Liver (tissue), 8 donors: ENCODE measurements at regions not wholly inside any gene's neighbourhood (a gene's known extent, or its start where the extent isn't known, plus 50 kb on each side); places are given as distances from the start of the nearest gene placed in this dataset.

Experiments used
- DNase-seq: peaks from one replicate; pipeline ENCODE4 v3.0.0-alpha.2; 2017; ENCODE audit warnings: low spot score
- H3K27ac ChIP-seq, 2 donors: one replicate each; pipeline ENCODE4 v1.7.0; 2013; ENCODE audit warnings: inconsistent platforms in 2 of 2, low read length in 2 of 2, control low read depth in 1 of 2, low read depth in 1 of 2, mild to moderate bottlenecking in 1 of 2
- H3K27me3 ChIP-seq, 4 donors: one replicate each; pipeline versions ENCODE4 v1.6.1 to v1.7.0; 2013; ENCODE audit warnings: low read length in 3 of 4, inconsistent platforms in 1 of 4, mild to moderate bottlenecking in 1 of 4, moderate library complexity in 1 of 4; ENCODE audit not compliant: control insufficient read depth in 4 of 4, insufficient read depth in 4 of 4
- H3K36me3 ChIP-seq, 4 donors: one replicate each; pipeline versions ENCODE4 v1.6.1 to v1.7.0; 2013; ENCODE audit warnings: low read length in 3 of 4, mild to moderate bottlenecking in 3 of 4, low read depth in 1 of 4, moderate library complexity in 1 of 4; ENCODE audit not compliant: control insufficient read depth in 4 of 4, insufficient read depth in 3 of 4
- H3K4me1 ChIP-seq, 4 donors: one replicate each; pipeline versions ENCODE4 v1.6.1 to v1.7.0; 2013; ENCODE audit warnings: low read length in 3 of 4, mild to moderate bottlenecking in 3 of 4, moderate library complexity in 1 of 4; ENCODE audit not compliant: control insufficient read depth in 4 of 4, insufficient read depth in 4 of 4
- H3K4me3 ChIP-seq, 3 donors: one replicate each; pipeline versions ENCODE4 v1.6.1 to v1.7.0; 2013; ENCODE audit warnings: low read length in 3 of 3, control low read depth in 1 of 3, low read depth in 1 of 3, mild to moderate bottlenecking in 1 of 3
- H3K9ac ChIP-seq, 2 donors: one replicate each; pipeline ENCODE4 v1.7.0; 2013; ENCODE audit warnings: low read length in 2 of 2, mild to moderate bottlenecking in 2 of 2, moderate library complexity in 2 of 2, control low read depth in 1 of 2, low read depth in 1 of 2
- H3K9me3 ChIP-seq, 4 donors: one replicate each; pipeline versions ENCODE4 v1.6.1 to v1.7.0; 2013; ENCODE audit warnings: low read length in 3 of 4; ENCODE audit not compliant: control insufficient read depth in 4 of 4
- CTCF ChIP-seq: fragments of 150-350 bp; IDR thresholded peaks from 2 replicates; pipeline ENCODE4 v1.5.1; 2017; ENCODE audit warnings: improper control_type of control experiment, low read depth, low read length; ENCODE audit not compliant: missing input control
- EGR1 ChIP-seq, 2 donors: IDR thresholded peaks; 2 replicates each; pipeline ENCODE4 v1.6.1; 2016 to 2018; ENCODE audit warnings: antibody characterized with exemption in 2 of 2, low read depth in 2 of 2
- FOXA1 ChIP-seq: IDR thresholded peaks from 2 replicates; pipeline ENCODE4 v1.6.1; 2016; ENCODE audit warnings: antibody characterized with exemption
- FOXA2 ChIP-seq: IDR thresholded peaks from 2 replicates; pipeline ENCODE4 v1.6.1; 2016; ENCODE audit warnings: antibody characterized with exemption
- GABPA ChIP-seq, 2 donors: IDR thresholded peaks in 1 of 2; conservative IDR thresholded peaks in 1 of 2; 2 replicates each; pipeline ENCODE4 v1.6.1; 2016; ENCODE audit warnings: antibody characterized with exemption in 2 of 2, mild to moderate bottlenecking in 1 of 2, moderate library complexity in 1 of 2
- HNF4A ChIP-seq, 2 donors: conservative IDR thresholded peaks; 2 replicates each; pipeline ENCODE4 v1.6.1; 2016; ENCODE audit warnings: antibody characterized with exemption in 2 of 2, mild to moderate bottlenecking in 2 of 2
- HNF4G ChIP-seq: IDR thresholded peaks from 2 replicates; pipeline ENCODE4 v1.6.1; 2016; ENCODE audit warnings: antibody characterized with exemption
- JUND ChIP-seq, 2 donors: IDR thresholded peaks; 2 replicates each; pipeline ENCODE4 v1.6.1; 2016; ENCODE audit warnings: antibody characterized with exemption in 2 of 2
- MAX ChIP-seq: IDR thresholded peaks from 2 replicates; pipeline ENCODE4 v1.6.1; 2016; ENCODE audit warnings: antibody characterized with exemption
- NR2F2 ChIP-seq: IDR thresholded peaks from 2 replicates; pipeline ENCODE4 v1.6.1; 2016; ENCODE audit warnings: antibody characterized with exemption
- RAD21 ChIP-seq, 2 donors: IDR thresholded peaks; 2 replicates each; pipeline ENCODE4 v1.6.1; 2016; ENCODE audit warnings: antibody characterized with exemption in 2 of 2, mild to moderate bottlenecking in 2 of 2
- RXRA ChIP-seq, 2 donors: IDR thresholded peaks; 2 replicates each; pipeline ENCODE4 v1.6.1; 2017 to 2018; ENCODE audit warnings: antibody characterized with exemption in 2 of 2, mild to moderate bottlenecking in 1 of 2
- SP1 ChIP-seq: IDR thresholded peaks from 2 replicates; pipeline ENCODE4 v1.6.1; 2018; ENCODE audit warnings: antibody characterized with exemption, mild to moderate bottlenecking
- TAF1 ChIP-seq: conservative IDR thresholded peaks from 2 replicates; pipeline ENCODE4 v1.6.1; 2016; ENCODE audit warnings: antibody characterized with exemption, mild to moderate bottlenecking
- YY1 ChIP-seq: IDR thresholded peaks from 2 replicates; pipeline ENCODE4 v1.6.1; 2016; ENCODE audit warnings: antibody characterized with exemption, mild to moderate bottlenecking
- WGBS: extraction: QIAGEN DNeasy Blood & Tissue Kit; methylation state at CpG from one replicate; pipeline ENCODE4 v1.1.7; 2013; 5-methylcytosine and 5-hydroxymethylcytosine counted together
- TF ChIP-seq, protein P1 (sequence below): IDR thresholded peaks from 2 replicates; pipeline ENCODE4 v1.6.1; 2016; ENCODE audit warnings: antibody characterized with exemption
- TF ChIP-seq, protein P2 (sequence below): IDR thresholded peaks from 2 replicates; pipeline ENCODE4 v1.6.1; 2016; ENCODE audit warnings: antibody characterized with exemption
- TF ChIP-seq, protein P3 (sequence below): IDR thresholded peaks from 2 replicates; pipeline ENCODE4 v1.6.1; 2016; ENCODE audit warnings: antibody characterized with exemption, mild to moderate bottlenecking
- donor health status: healthy.
- donor health status: healthy.
- donor health status: healthy.
- donor health status: healthy.
- donor health status: healthy.

DNA sequence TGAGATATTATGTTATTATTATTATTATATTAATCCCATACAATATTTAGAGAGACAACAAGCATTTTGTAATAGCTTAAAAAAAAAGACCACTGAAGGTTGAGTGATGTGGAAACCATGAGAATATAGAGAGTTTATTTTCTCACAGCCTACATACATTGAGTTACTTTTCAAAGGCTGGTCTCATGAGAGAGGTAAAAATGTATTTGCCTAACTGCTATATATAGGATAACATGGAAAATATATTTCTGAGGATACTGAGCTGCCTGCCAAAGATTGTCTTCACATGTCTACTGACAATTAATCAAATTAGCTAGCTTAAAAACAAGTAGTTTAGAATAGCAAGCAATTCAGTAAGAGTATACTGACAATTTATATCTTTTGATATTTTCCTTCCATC is 192.2 kb upstream of the NRIP1 start:
- Histone ChIP-seq H3K4me3 (no peak overlapping the region), H3K36me3 (peaks cover 0 to 1% (median 0%) of the 10 kb centered on the region in 4 donors), H3K27me3 (no peaks in the 10 kb centered on the region), H3K4me1 (no peaks in the 10 kb centered on the region), H3K9ac (no peak overlapping the region), H3K27ac (no peak overlapping the region), H3K9me3 (no peaks in the 10 kb centered on the region)
- TF ChIP-seq HNF4G, result no peak
- no peak for TF ChIP-seq TAF1
- TF ChIP-seq MAX, result no peak
- no peak for TF ChIP-seq EGR1 (IDR thresholded peaks at IDR 0.05; ENCODE audit: low read depth in 2 of 2)
- TF ChIP-seq CTCF, result no peak
- no peak for TF ChIP-seq JUND (IDR thresholded peaks at IDR 0.05)
- no peak for TF ChIP-seq RAD21 (IDR thresholded peaks at IDR 0.05)
- no peak for TF ChIP-seq NR2F2
- TF ChIP-seq FOXA1, result no peak
- no peak for TF ChIP-seq HNF4A (conservative IDR thresholded peaks at IDR 0.05)
- no peak for TF ChIP-seq GABPA (IDR thresholded peaks at IDR 0.05 in 1 of 2, conservative IDR thresholded peaks at IDR 0.05 in 1 of 2)
- TF ChIP-seq FOXA2, result no peak
- TF ChIP-seq, protein P1, sequence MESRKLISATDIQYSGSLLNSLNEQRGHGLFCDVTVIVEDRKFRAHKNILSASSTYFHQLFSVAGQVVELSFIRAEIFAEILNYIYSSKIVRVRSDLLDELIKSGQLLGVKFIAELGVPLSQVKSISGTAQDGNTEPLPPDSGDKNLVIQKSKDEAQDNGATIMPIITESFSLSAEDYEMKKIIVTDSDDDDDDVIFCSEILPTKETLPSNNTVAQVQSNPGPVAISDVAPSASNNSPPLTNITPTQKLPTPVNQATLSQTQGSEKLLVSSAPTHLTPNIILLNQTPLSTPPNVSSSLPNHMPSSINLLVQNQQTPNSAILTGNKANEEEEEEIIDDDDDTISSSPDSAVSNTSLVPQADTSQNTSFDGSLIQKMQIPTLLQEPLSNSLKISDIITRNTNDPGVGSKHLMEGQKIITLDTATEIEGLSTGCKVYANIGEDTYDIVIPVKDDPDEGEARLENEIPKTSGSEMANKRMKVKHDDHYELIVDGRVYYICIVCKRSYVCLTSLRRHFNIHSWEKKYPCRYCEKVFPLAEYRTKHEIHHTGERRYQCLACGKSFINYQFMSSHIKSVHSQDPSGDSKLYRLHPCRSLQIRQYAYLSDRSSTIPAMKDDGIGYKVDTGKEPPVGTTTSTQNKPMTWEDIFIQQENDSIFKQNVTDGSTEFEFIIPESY, result no peak
- no peak for TF ChIP-seq RXRA (IDR thresholded peaks at IDR 0.05)
- TF ChIP-seq YY1, result no peak
- no peak for DNase-seq

GRCh38 chr21:15257646-15258045 is 192.8 kb upstream of the NRIP1 start:
- H3K9me3 ChIP-seq, result no peaks in the 10 kb centered on the region

DNA sequence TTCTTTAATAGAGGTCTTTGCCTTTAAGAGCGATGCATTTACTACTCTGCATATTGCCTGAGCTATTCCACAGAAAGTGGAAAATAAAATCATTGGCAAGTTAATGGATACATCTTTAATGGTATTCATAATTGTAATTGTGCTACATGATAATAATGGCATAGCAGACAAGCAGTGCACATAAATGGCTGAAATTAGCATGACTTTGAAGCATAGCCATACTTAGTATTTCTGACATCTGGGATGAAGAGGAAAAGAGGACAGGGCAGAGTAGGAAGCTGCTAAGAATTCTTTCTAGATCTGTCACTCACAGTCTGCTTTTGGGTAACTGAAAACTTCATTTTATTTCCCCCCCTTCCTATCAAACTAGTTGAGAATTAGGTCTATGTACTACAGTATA is 195.0 kb upstream of the NRIP1 start:
- Histone ChIP-seq H3K36me3 (no peaks in the 10 kb centered on the region), H3K4me3 (no peak overlapping the region), H3K9ac (no peak overlapping the region), H3K9me3 (no peaks in the 10 kb centered on the region), H3K27me3 (no peaks in the 10 kb centered on the region), H3K27ac (no peak overlapping the region), H3K4me1 (no peaks in the 10 kb centered on the region)
- DNase-seq, result no peak
- WGBS, result 96% methylated on average over 1 of the region's 1 CpG
- TF ChIP-seq, protein P2, sequence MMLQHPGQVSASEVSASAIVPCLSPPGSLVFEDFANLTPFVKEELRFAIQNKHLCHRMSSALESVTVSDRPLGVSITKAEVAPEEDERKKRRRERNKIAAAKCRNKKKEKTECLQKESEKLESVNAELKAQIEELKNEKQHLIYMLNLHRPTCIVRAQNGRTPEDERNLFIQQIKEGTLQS, result no peak
- TF ChIP-seq HNF4A (conservative IDR thresholded peaks at IDR 0.05), result no peak
- no peak for TF ChIP-seq GABPA (IDR thresholded peaks at IDR 0.05 in 1 of 2, conservative IDR thresholded peaks at IDR 0.05 in 1 of 2)
- TF ChIP-seq SP1, result no peak
- no peak for TF ChIP-seq MAX
- no peak for TF ChIP-seq NR2F2
- TF ChIP-seq, protein P3, sequence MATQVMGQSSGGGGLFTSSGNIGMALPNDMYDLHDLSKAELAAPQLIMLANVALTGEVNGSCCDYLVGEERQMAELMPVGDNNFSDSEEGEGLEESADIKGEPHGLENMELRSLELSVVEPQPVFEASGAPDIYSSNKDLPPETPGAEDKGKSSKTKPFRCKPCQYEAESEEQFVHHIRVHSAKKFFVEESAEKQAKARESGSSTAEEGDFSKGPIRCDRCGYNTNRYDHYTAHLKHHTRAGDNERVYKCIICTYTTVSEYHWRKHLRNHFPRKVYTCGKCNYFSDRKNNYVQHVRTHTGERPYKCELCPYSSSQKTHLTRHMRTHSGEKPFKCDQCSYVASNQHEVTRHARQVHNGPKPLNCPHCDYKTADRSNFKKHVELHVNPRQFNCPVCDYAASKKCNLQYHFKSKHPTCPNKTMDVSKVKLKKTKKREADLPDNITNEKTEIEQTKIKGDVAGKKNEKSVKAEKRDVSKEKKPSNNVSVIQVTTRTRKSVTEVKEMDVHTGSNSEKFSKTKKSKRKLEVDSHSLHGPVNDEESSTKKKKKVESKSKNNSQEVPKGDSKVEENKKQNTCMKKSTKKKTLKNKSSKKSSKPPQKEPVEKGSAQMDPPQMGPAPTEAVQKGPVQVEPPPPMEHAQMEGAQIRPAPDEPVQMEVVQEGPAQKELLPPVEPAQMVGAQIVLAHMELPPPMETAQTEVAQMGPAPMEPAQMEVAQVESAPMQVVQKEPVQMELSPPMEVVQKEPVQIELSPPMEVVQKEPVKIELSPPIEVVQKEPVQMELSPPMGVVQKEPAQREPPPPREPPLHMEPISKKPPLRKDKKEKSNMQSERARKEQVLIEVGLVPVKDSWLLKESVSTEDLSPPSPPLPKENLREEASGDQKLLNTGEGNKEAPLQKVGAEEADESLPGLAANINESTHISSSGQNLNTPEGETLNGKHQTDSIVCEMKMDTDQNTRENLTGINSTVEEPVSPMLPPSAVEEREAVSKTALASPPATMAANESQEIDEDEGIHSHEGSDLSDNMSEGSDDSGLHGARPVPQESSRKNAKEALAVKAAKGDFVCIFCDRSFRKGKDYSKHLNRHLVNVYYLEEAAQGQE, result no peak
- TF ChIP-seq RXRA (IDR thresholded peaks at IDR 0.05), result no peak
- TF ChIP-seq HNF4G, result no peak
- no peak for TF ChIP-seq FOXA2
- TF ChIP-seq FOXA1, result no peak
- no peak for TF ChIP-seq CTCF

More at GRCh38 chr21:15257646-15258045, 192.8 kb upstream of the NRIP1 start:
- H3K4me3 ChIP-seq, result no peak overlapping the region
- no peaks in the 10 kb centered on the region for H3K36me3 ChIP-seq
- no peak overlapping the region for H3K9ac ChIP-seq
- no peak overlapping the region for H3K27ac ChIP-seq
- TF ChIP-seq RAD21 (IDR thresholded peaks at IDR 0.05) (no peak), NR2F2 (no peak), JUND (IDR thresholded peaks at IDR 0.05) (no peak)
- DNase-seq, result no peak
- WGBS, result 90% methylated on average over 4 of the region's 4 CpGs
- no peaks in the 10 kb centered on the region for H3K27me3 ChIP-seq
- no peaks in the 10 kb centered on the region for H3K4me1 ChIP-seq
